RWPE1 (cell line): ENCODE measurements at regions not wholly inside any gene's neighbourhood (a gene's known extent, or its start where the extent isn't known, plus 50 kb on each side); places are given as distances from the start of the nearest gene placed in this dataset.
"Not testable (repeated sequence)": the region's sequence is repeated elsewhere in the genome, so short reads cannot be mapped to it uniquely, and the experiment has no call there.

Experiments used
- CTCF ChIA-PET: fragments of 350-600 bp; sonication (Branson Sonifier 250); formaldehyde crosslinking; extraction: SDS; loops from one replicate; lab custom pipeline; 2021; lab: Yijun Ruan, JAX
- POLR2A ChIA-PET: fragments of 400-600 bp; formaldehyde crosslinking; extraction: SDS; loops from one replicate; lab custom pipeline; 2020; ENCODE audit warnings: antibody characterized with exemption; ENCODE audit not compliant: low non-redundant PET; lab: Yijun Ruan, JAX
- DNase-seq: peaks from one replicate; pipeline ENCODE4 v3.0.0; 2012; ENCODE audit warnings: low spot score
- H3K27ac ChIP-seq: fragments of 450-650 bp; 2 replicates; pipeline ENCODE4 v1.5.1; 2017
- CTCF ChIP-seq: fragments of 450-650 bp; conservative IDR thresholded peaks from 2 replicates; pipeline ENCODE4 v1.5.1; 2017; ENCODE audit warnings: low read depth, mild to moderate bottlenecking

- CTCF ChIA-PET, result interaction anchor here (0.6 kb wide), 1 partner anchor 209 kb away, joined by 4 read pairs; no protein-coding TSS in a partner anchor
- no peak for DNase-seq
- POLR2A ChIA-PET, result no interaction called here
- no peak overlapping the region for H3K27ac ChIP-seq
- TF ChIP-seq CTCF, result no peak
Measured at GRCh38 chr5:121049971-121050370, 585.9 kb downstream of the PRR16 start.

GRCh38 chr5:121053055-121053985 is 589.2 kb downstream of the PRR16 start:
- ChIA-PET CTCF (no interaction called here), POLR2A (no interaction called here)
- no peak for DNase-seq
- H3K27ac ChIP-seq, result no peak overlapping the region
- no peak for TF ChIP-seq CTCF

GRCh38 chr5:121055586-121055985 is 591.5 kb downstream of the PRR16 start:
- no peak overlapping the region for H3K27ac ChIP-seq
- POLR2A ChIA-PET, result no interaction called here
- no peak for TF ChIP-seq CTCF
- DNase-seq, result no peak
- CTCF ChIA-PET, result no interaction called here

- DNase-seq, CTCF ChIA-PET, POLR2A ChIA-PET, H3K27ac ChIP-seq: not testable (repeated sequence)
Measured at GRCh38 chr5:121064241-121064640, 600.1 kb downstream of the PRR16 start.

- ChIA-PET CTCF (interaction anchor here (0.6 kb wide), 1 partner anchor 1245 kb away, joined by 7 read pairs; no protein-coding TSS in a partner anchor), POLR2A (no interaction called here)
- DNase-seq, result no peak
- H3K27ac ChIP-seq, result no peak overlapping the region
- no peak for TF ChIP-seq CTCF
Measured at GRCh38 chr5:121086671-121087070, 622.6 kb downstream of the PRR16 start.

GRCh38 chr5:121087560-121087959 is 623.5 kb downstream of the PRR16 start:
- no peak overlapping the region for H3K27ac ChIP-seq
- DNase-seq, result no peak
- no peak for TF ChIP-seq CTCF
- ChIA-PET POLR2A (no interaction called here), CTCF (interaction anchor here (0.6 kb wide), 1 partner anchor 1245 kb away, joined by 7 read pairs; no protein-coding TSS in a partner anchor)

GRCh38 chr5:121088341-121088740 is 624.2 kb downstream of the PRR16 start:
- TF ChIP-seq CTCF, result no peak
- ChIA-PET POLR2A (no interaction called here), CTCF (no interaction called here)
- no peak overlapping the region for H3K27ac ChIP-seq
- DNase-seq, result no peak
